NT2/D1 (cell line): ENCODE measurements at regions not wholly inside any gene's neighbourhood (a gene's known extent, or its start where the extent isn't known, plus 50 kb on each side); places are given as distances from the start of the nearest gene placed in this dataset.

Experiments
- DNase-seq: peaks from one replicate; pipeline ENCODE4 v3.0.0-alpha.2; 2011; ENCODE audit warnings: low read depth, low spot score
- H3K27me3 ChIP-seq: 2 replicates; pipeline ENCODE4 v1.6.0; 2011; ENCODE audit warnings: mild to moderate bottlenecking; ENCODE audit not compliant: insufficient read length, insufficient read depth
- H3K36me3 ChIP-seq: 2 replicates; pipeline ENCODE4 v1.6.1; 2011; ENCODE audit warnings: mild to moderate bottlenecking, low read length, mixed read lengths; ENCODE audit not compliant: insufficient read depth, insufficient read length
- H3K4me1 ChIP-seq: 2 replicates; pipeline ENCODE4 v1.5.1; 2011; ENCODE audit not compliant: insufficient read depth, insufficient read length
- H3K4me3 ChIP-seq: 2 replicates; pipeline ENCODE4 v1.5.1; 2011; ENCODE audit warnings: low read depth; ENCODE audit not compliant: insufficient read length
- H3K9ac ChIP-seq: 2 replicates; pipeline ENCODE4 v1.6.0; 2011; ENCODE audit warnings: low read depth; ENCODE audit not compliant: insufficient read length
- H3K9me3 ChIP-seq: 2 replicates; pipeline ENCODE4 v1.5.1; 2011; ENCODE audit warnings: mild to moderate bottlenecking, low read length; ENCODE audit not compliant: insufficient read depth
- SUZ12 ChIP-seq: IDR thresholded peaks from 2 replicates; pipeline ENCODE4 v1.6.1; 2011; ENCODE audit not compliant: insufficient read length, insufficient read depth; ENCODE audit errors: extremely low read depth
- YY1 ChIP-seq: IDR thresholded peaks from 2 replicates; pipeline ENCODE4 v1.6.1; 2011; ENCODE audit not compliant: insufficient read length, insufficient read depth
- ZNF274 ChIP-seq: IDR thresholded peaks from 2 replicates; pipeline ENCODE4 v1.6.1; 2011; ENCODE audit warnings: mild to moderate bottlenecking, low read depth, low read length

GRCh38 chr16:20242568-20243255 lies 84.6 kb downstream of the GP2 start:
- Histone ChIP-seq H3K36me3 (no peaks in the 10 kb centered on the region), H3K4me1 (no peaks in the 10 kb centered on the region), H3K27me3 (no peaks in the 10 kb centered on the region), H3K4me3 (no peak overlapping the region), H3K9me3 (no peaks in the 10 kb centered on the region; the same call in 1 of the 2 replicates), H3K9ac (no peak overlapping the region)
- no peak for DNase-seq
- TF ChIP-seq ZNF274 (no peak), YY1 (no peak), SUZ12 (no peak)

- H3K9me3 ChIP-seq, result no peaks in the 10 kb centered on the region; the same call in 1 of the 2 replicates
- no peak overlapping the region for H3K4me3 ChIP-seq
- no peak for DNase-seq
- no peaks in the 10 kb centered on the region for H3K4me1 ChIP-seq
- TF ChIP-seq YY1 (no peak), ZNF274 (no peak), SUZ12 (no peak)
- H3K9ac ChIP-seq, result no peak overlapping the region
- no peaks in the 10 kb centered on the region for H3K27me3 ChIP-seq
- H3K36me3 ChIP-seq, result no peaks in the 10 kb centered on the region
Observed at GRCh38 chr16:20241321-20241720, 86.0 kb downstream of the GP2 start.

GRCh38 chr16:20236579-20237289 lies 90.6 kb downstream of the GP2 start:
- no peak for TF ChIP-seq YY1
- TF ChIP-seq ZNF274, result no peak
- TF ChIP-seq SUZ12, result no peak
- H3K4me3 ChIP-seq, result no peak overlapping the region

GRCh38 chr16:20225228-20225733 lies 102.0 kb downstream of the GP2 start:
- Histone ChIP-seq H3K36me3 (no peaks in the 10 kb centered on the region), H3K27me3 (no peaks in the 10 kb centered on the region), H3K9ac (no peak overlapping the region), H3K4me1 (no peaks in the 10 kb centered on the region), H3K9me3 (peaks cover 20% of the 10 kb centered on the region; the same call in 1 of the 2 replicates), H3K4me3 (no peak overlapping the region)
- no peak for DNase-seq
- TF ChIP-seq YY1, result no peak
- TF ChIP-seq ZNF274, result no peak
- no peak for TF ChIP-seq SUZ12

More at GRCh38 chr16:20236579-20237289, 90.6 kb downstream of the GP2 start:
- no peak for DNase-seq
- H3K9me3 ChIP-seq, result no peaks in the 10 kb centered on the region; the same call in 1 of the 2 replicates
- no peaks in the 10 kb centered on the region for H3K27me3 ChIP-seq
- no peaks in the 10 kb centered on the region for H3K36me3 ChIP-seq
- no peaks in the 10 kb centered on the region for H3K4me1 ChIP-seq
- H3K9ac ChIP-seq, result no peak overlapping the region

- TF ChIP-seq YY1 (no peak), SUZ12 (no peak), ZNF274 (no peak)
- no peak overlapping the region for H3K4me3 ChIP-seq
- H3K36me3 ChIP-seq, result no peaks in the 10 kb centered on the region
- peaks cover 11% of the 10 kb centered on the region; the same call in 1 of the 2 replicates for H3K9me3 ChIP-seq
- H3K27me3 ChIP-seq, result no peaks in the 10 kb centered on the region
- no peaks in the 10 kb centered on the region for H3K4me1 ChIP-seq
- DNase-seq, result no peak
- H3K9ac ChIP-seq, result no peak overlapping the region
Observed at GRCh38 chr16:20221208-20221607, 106.1 kb downstream of the GP2 start.

GRCh38 chr16:20218093-20218492 lies 109.2 kb downstream of the GP2 start:
- Histone ChIP-seq H3K4me3 (no peak overlapping the region), H3K9ac (no peak overlapping the region), H3K9me3 (no peaks in the 10 kb centered on the region), H3K4me1 (no peaks in the 10 kb centered on the region), H3K27me3 (no peaks in the 10 kb centered on the region), H3K36me3 (no peaks in the 10 kb centered on the region)
- no peak for TF ChIP-seq ZNF274
- no peak for TF ChIP-seq YY1
- no peak for TF ChIP-seq SUZ12
- DNase-seq, result no peak
